T-helper 17 cell (primary cell): ENCODE measurements at regions not wholly inside any gene's neighbourhood (a gene's known extent, or its start where the extent isn't known, plus 50 kb on each side); places are given as distances from the start of the nearest gene placed in this dataset.
"Not testable (repeated sequence)": the region's sequence is repeated elsewhere in the genome, so short reads cannot be mapped to it uniquely, and the experiment has no call there.

Source experiments
- ATAC-seq: fragments of 150-1000 bp; cut with Tn5 transposase; 2 replicates; pipeline ENCODE4 v1.10.0; 2021; ENCODE audit warnings: mild to moderate bottlenecking, moderate library complexity
- DNase-seq, 3 donors: peaks; one replicate each; pipeline versions ENCODE4 v3.0.0 to v3.0.0-alpha.2; 2020 to 2021
- H3K9me3 ChIP-seq: one replicate; pipeline ENCODE4 v1.7.0; 2013; ENCODE audit warnings: low read length, mild to moderate bottlenecking; ENCODE audit not compliant: control insufficient read depth, poor library complexity, severe bottlenecking
- H3K27ac Mint-ChIP-seq: one replicate; pipeline ENCODE4 v1.8.0; 2022; ENCODE audit warnings: mild to moderate bottlenecking, moderate library complexity, mixed read lengths
- H3K27me3 Mint-ChIP-seq: one replicate; pipeline ENCODE4 v1.8.0; 2022; ENCODE audit warnings: mixed read lengths
- H3K36me3 Mint-ChIP-seq: one replicate; pipeline ENCODE4 v1.8.0; 2022; ENCODE audit warnings: low read depth, mixed read lengths
- H3K4me1 Mint-ChIP-seq: one replicate; pipeline ENCODE4 v1.8.0; 2022; ENCODE audit warnings: mild to moderate bottlenecking, mixed read lengths
- H3K4me3 Mint-ChIP-seq: one replicate; pipeline ENCODE4 v1.8.0; 2022; ENCODE audit warnings: mild to moderate bottlenecking, moderate library complexity, mixed read lengths

GRCh38 chr7:115221456-115221855 is 299.6 kb downstream of the MDFIC start:
- no peak for ATAC-seq
- no peak overlapping the region for H3K27ac Mint-ChIP-seq
- H3K36me3 Mint-ChIP-seq = no peaks in the 10 kb centered on the region
- no peaks in the 10 kb centered on the region for H3K9me3 ChIP-seq
- peaks cover 18% of the 10 kb centered on the region for H3K4me1 Mint-ChIP-seq
- no peaks in the 10 kb centered on the region for H3K27me3 Mint-ChIP-seq
- DNase-seq = no peak
- no peak overlapping the region for H3K4me3 Mint-ChIP-seq

DNA sequence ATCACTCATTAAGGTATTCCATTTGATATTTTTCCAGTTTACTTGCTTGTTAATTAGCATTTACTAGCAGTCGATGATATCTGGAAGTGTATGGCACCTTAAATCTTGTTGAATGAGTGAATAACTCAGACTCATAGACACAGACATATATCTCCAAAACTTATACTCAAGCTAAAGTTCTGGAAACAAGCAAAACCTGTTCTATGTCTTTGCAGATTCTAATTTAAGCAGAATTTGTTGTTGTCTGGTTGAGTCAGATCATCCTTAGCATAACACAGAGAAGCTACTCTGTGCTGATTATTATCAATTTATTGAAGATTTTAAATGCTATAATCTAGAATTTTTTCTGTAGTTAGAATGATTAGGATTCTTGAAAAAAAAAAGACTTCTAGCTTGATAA is 296.2 kb downstream of the MDFIC start:
- DNase-seq = no peak
- no peak for ATAC-seq
- no peaks in the 10 kb centered on the region for H3K9me3 ChIP-seq
- H3K4me3 Mint-ChIP-seq = no peak overlapping the region
- H3K27ac Mint-ChIP-seq = no peak overlapping the region
- no peaks in the 10 kb centered on the region for H3K36me3 Mint-ChIP-seq
- no peaks in the 10 kb centered on the region for H3K27me3 Mint-ChIP-seq
- peaks cover 18% of the 10 kb centered on the region for H3K4me1 Mint-ChIP-seq

DNA sequence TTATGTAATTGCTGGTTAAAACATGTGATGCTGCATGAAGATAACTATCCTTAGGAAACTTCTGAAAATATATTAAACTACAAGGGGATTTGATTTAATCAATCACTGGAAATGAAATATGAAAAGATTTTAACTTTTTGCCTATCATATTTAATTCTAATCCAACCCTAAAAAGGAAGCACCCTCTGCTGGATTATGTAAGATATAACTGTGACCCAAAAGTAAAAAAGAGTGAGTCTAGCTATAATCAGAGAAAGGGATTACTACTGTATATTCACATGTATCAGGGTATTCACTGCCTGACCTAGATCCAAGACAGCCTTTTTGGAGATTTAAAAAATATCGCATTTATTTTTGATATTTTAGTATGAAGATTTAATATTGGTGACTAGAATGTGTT is 295.5 kb downstream of the MDFIC start:
- H3K36me3 Mint-ChIP-seq = no peaks in the 10 kb centered on the region
- peak overlapping the region; percentile 3 for H3K27ac Mint-ChIP-seq
- H3K9me3 ChIP-seq = no peaks in the 10 kb centered on the region
- DNase-seq (no peak), ATAC-seq (peak; percentile 61)
- H3K27me3 Mint-ChIP-seq = no peaks in the 10 kb centered on the region
- peaks cover 15% of the 10 kb centered on the region for H3K4me1 Mint-ChIP-seq
- peak overlapping the region; percentile 15 for H3K4me3 Mint-ChIP-seq

GRCh38 chr7:115216652-115217051 is 294.8 kb downstream of the MDFIC start:
- ATAC-seq = no peak
- no peak for DNase-seq
- peak overlapping the region; percentile 8 for H3K27ac Mint-ChIP-seq
- H3K4me3 Mint-ChIP-seq = peak overlapping the region; percentile 15
- peaks cover 15% of the 10 kb centered on the region for H3K4me1 Mint-ChIP-seq
- H3K9me3 ChIP-seq = no peaks in the 10 kb centered on the region
- H3K36me3 Mint-ChIP-seq = no peaks in the 10 kb centered on the region
- H3K27me3 Mint-ChIP-seq = no peaks in the 10 kb centered on the region

- no peak for ATAC-seq
- no peaks in the 10 kb centered on the region for H3K9me3 ChIP-seq
- peaks cover 12% of the 10 kb centered on the region for H3K4me1 Mint-ChIP-seq
- DNase-seq = no peak
- H3K27me3 Mint-ChIP-seq = no peaks in the 10 kb centered on the region
- H3K4me3 Mint-ChIP-seq = no peak overlapping the region
- H3K36me3 Mint-ChIP-seq = no peaks in the 10 kb centered on the region
- no peak overlapping the region for H3K27ac Mint-ChIP-seq
Measured at GRCh38 chr7:115211171-115211570, 289.3 kb downstream of the MDFIC start.

DNA sequence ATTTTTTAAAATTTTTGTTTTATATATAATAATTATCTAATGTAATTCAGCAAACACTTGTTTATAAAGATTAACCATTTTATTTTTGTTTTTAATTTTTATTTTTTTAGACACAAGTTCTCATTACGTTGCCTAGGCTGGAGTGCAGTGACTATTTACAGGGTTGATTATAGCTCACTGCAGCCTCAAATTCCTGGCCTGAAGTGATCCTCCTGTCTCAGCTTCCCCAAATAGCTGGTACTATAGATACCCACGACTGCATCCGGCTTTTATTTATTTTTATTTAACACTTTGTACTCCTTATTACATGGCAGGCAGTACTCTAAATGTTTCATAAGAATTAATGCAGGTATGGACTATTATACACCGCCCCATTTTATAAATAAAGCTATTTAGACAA is 288.7 kb downstream of the MDFIC start:
- Mint-ChIP-seq H3K27ac (no peak overlapping the region), H3K27me3 (no peaks in the 10 kb centered on the region)

DNA sequence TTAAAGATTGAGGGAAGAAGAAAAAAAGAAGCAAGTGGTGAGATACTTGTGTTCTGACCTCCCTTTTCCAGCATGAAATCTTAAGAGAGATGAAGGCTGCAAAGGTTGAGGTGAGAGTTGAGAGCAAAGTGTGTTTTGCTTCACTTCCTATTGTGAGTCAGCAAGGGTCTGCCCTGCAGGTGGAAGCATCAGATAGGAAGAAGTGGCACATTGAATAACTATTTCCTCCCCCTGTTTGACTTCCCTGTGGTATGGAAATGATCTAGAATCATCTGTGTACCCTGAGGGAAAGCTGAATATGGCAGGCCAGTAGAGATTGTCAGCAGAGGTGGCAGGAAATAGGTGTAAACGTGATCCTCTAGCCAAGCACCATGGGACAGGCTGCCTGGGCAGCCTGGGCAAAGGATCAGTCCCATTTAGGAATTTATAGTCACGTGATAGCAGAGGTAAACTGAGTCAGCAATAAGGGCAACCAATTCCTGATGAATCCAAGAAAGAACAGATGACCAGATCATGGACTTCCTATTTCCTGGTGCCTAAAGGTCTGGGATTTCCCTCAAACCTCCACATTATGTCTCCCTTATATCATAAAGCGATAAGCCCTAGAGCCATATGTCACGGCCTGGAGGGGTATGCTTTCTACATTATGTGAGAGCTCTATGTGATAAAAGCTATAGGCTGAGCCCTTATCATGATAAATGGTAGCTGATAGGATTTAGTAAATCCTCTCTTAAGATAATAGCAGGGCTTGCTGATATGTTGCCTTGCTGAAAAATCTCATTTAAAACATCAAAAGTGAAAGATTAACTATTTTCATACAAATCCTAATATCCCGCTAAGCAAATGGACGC is 287.0 kb downstream of the MDFIC start:
- peaks cover 3% of the 10 kb centered on the region for H3K9me3 ChIP-seq
- Mint-ChIP-seq H3K27ac (no peak overlapping the region), H3K4me1 (peaks cover 12% of the 10 kb centered on the region), H3K36me3 (no peaks in the 10 kb centered on the region), H3K4me3 (no peak overlapping the region), H3K27me3 (no peaks in the 10 kb centered on the region)
- DNase-seq = no peak
- ATAC-seq = no peak

More for the DNA sequence above, 288.7 kb downstream of the MDFIC start:
- H3K4me3 Mint-ChIP-seq = no peak overlapping the region
- no peaks in the 10 kb centered on the region for H3K36me3 Mint-ChIP-seq
- H3K4me1 Mint-ChIP-seq = peaks cover 12% of the 10 kb centered on the region
- ATAC-seq = no peak
- no peak for DNase-seq
- H3K9me3 ChIP-seq = no peaks in the 10 kb centered on the region

GRCh38 chr7:115206374-115206773 is 284.5 kb downstream of the MDFIC start:
- DNase-seq, H3K9me3 ChIP-seq, H3K4me3 Mint-ChIP-seq, H3K27ac Mint-ChIP-seq, ATAC-seq, H3K27me3 Mint-ChIP-seq, H3K36me3 Mint-ChIP-seq: not testable (repeated sequence)
- peaks cover 12% of the 10 kb centered on the region for H3K4me1 Mint-ChIP-seq

DNA sequence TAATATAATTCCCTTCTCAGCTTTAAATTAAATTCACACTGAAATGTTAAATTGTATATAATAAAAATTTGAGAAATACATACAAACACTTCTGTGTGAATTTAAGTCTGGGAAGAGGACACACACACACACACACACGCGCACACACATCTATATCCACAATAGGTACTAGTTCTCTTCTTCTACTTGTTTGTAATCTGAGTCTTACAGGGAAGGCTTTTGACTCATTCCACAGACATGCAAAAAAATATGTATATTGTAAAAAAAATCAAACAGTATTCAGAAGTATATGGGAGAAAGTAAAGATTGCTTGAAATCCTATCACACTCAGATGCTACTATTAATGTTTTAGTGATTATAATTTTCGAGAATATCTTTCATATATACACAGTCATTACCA is 276.2 kb downstream of the MDFIC start:
- Mint-ChIP-seq H3K4me3 (no peak overlapping the region), H3K36me3 (no peaks in the 10 kb centered on the region), H3K4me1 (no peaks in the 10 kb centered on the region), H3K27me3 (no peaks in the 10 kb centered on the region), H3K27ac (no peak overlapping the region)
- ATAC-seq = no peak
- no peak for DNase-seq
- H3K9me3 ChIP-seq = no peaks in the 10 kb centered on the region

DNA sequence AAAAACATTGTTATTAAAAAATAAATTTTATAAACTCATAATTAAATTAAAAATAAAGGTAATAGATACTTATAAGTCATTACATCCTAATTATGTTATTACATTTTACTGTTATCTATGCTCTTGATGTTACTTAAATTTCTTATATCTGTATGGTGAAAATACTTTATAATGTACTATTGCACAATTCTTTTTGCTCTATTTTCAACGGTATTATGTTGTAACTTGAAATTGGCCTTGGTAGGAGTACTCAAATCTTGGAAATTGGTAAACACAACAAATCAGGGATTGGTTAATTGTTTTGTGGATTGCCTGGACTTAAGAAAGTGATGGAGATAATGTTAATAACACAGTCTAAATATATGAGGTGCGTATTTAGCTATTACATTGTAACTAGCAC is 273.3 kb downstream of the MDFIC start:
- DNase-seq (no peak), ATAC-seq (no peak)
- H3K27me3 Mint-ChIP-seq = no peaks in the 10 kb centered on the region
- H3K9me3 ChIP-seq = no peaks in the 10 kb centered on the region
- no peaks in the 10 kb centered on the region for H3K36me3 Mint-ChIP-seq
- no peaks in the 10 kb centered on the region for H3K4me1 Mint-ChIP-seq
- no peak overlapping the region for H3K27ac Mint-ChIP-seq
- no peak overlapping the region for H3K4me3 Mint-ChIP-seq

DNA sequence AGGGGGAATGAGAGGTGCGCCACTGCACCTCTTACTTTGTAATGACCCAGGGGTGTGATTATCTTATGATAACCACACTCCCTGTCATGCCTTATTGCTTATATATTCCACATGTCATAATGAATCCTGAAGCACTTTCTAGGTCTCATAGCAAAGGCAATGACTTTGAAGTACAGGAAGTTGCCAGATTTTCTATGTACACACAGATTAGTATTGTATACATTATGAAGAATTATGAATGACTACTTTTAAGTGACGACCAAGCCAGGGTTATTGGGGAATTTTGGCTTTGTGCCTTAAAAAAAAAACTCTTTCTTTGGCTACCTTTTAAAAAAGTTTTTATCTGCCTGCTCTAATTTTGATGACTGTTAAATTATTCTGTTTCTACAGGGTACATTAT is 269.6 kb downstream of the MDFIC start:
- Mint-ChIP-seq H3K4me3 (no peak overlapping the region), H3K4me1 (no peaks in the 10 kb centered on the region), H3K27ac (no peak overlapping the region), H3K36me3 (peaks cover 2% of the 10 kb centered on the region), H3K27me3 (no peaks in the 10 kb centered on the region)
- DNase-seq = no peak
- no peaks in the 10 kb centered on the region for H3K9me3 ChIP-seq
- ATAC-seq = no peak

DNA sequence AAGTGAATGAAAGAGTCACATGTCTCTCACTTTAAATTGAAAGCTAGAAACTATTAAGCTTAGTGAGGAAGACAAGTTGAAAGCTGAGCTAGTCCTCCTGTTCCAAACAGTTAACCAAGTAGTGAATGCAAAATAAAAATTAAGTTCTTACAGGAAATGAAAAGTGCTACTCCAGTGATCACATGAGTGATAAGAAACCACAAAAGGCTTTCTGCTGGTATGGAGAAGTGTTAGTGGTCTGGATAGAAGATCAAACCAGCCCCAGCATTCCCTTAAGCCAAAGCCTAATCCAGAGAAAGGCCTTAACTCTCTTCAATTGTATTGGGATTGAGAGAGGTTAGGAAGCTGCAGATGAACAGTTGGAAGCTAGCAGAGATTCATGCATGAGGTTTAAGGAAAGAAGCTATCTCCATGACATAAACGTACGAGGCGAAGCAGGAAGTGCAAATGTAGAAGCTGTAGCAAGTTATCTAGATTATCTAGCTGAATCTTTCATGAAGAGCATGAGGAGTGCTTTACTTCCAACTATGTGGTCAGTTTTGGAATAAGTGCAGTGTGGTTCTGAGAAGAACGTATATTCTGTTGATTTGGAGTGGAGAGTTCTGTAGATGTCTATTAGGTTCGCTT is 261.6 kb downstream of the MDFIC start:
- peak overlapping the region; percentile 46 for H3K27ac Mint-ChIP-seq

GRCh38 chr7:115178835-115179234 is 256.9 kb downstream of the MDFIC start:
- H3K4me1 Mint-ChIP-seq = peaks cover 8% of the 10 kb centered on the region
- H3K27ac Mint-ChIP-seq = no peak overlapping the region
- H3K36me3 Mint-ChIP-seq = peaks cover under 1% of the 10 kb centered on the region
- no peaks in the 10 kb centered on the region for H3K27me3 Mint-ChIP-seq
- no peak overlapping the region for H3K4me3 Mint-ChIP-seq
- ATAC-seq = no peak
- H3K9me3 ChIP-seq = no peaks in the 10 kb centered on the region
- DNase-seq = no peak

More for the DNA sequence above, 261.6 kb downstream of the MDFIC start:
- peaks cover 16% of the 10 kb centered on the region for H3K4me1 Mint-ChIP-seq
- H3K27me3 Mint-ChIP-seq = no peaks in the 10 kb centered on the region
- DNase-seq (no peak), ATAC-seq (peak; percentile 37)
- H3K36me3 Mint-ChIP-seq = no peaks in the 10 kb centered on the region
- no peaks in the 10 kb centered on the region for H3K9me3 ChIP-seq
- H3K4me3 Mint-ChIP-seq = peak overlapping the region; percentile 77

DNA sequence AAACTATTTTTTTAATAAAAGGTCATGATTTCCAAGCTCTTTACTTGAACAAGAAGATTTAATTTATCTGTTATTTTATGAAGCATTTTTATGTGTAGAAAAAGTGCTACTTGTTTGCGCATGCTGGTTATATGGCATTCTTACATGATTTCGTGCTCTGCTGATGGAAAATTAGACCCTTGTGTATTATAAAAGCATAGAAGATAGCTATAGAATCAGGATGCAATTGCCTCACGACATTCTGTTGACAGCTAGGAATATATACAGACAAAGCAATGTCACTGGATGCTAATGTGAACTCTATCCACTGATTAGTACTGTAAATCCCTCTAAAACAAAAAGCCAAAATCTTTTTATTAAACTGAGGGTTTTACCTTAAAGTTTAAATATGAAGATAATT is 255.9 kb downstream of the MDFIC start:
- DNase-seq = no peak
- no peak for ATAC-seq
- Mint-ChIP-seq H3K27me3 (no peaks in the 10 kb centered on the region), H3K4me3 (no peak overlapping the region), H3K27ac (no peak overlapping the region), H3K4me1 (peaks cover 4% of the 10 kb centered on the region), H3K36me3 (peaks cover 3% of the 10 kb centered on the region)
- no peaks in the 10 kb centered on the region for H3K9me3 ChIP-seq
